Transverse colon (tissue), 4 donors: ENCODE measurements at regions not wholly inside any gene's neighbourhood (a gene's known extent, or its start where the extent isn't known, plus 50 kb on each side); places are given as distances from the start of the nearest gene placed in this dataset.

Source experiments
- DNase-seq: peaks from one replicate; pipeline ENCODE4 v3.0.0-alpha.2; 2019
- H3K27ac ChIP-seq, 4 donors: fragments of 200-600 bp; sonication (generic); 2 replicates each; pipeline ENCODE4 v1.5.1; 2016 to 2018; ENCODE audit warnings: inconsistent platforms in 4 of 4
- H3K27me3 ChIP-seq: fragments of 200-600 bp; sonication (generic); 2 replicates; pipeline ENCODE4 v1.5.1; 2017; ENCODE audit warnings: inconsistent platforms
- H3K36me3 ChIP-seq, 4 donors: fragments of 200-600 bp; sonication (generic); 2 replicates each; pipeline ENCODE4 v1.5.1; 2017 to 2019; ENCODE audit warnings: inconsistent platforms in 4 of 4
- H3K4me1 ChIP-seq, 4 donors: fragments of 200-600 bp; sonication (generic); 2 replicates each; pipeline ENCODE4 v1.5.1; 2017 to 2020; ENCODE audit warnings: inconsistent platforms in 4 of 4
- H3K4me3 ChIP-seq, 4 donors: fragments of 200-600 bp; sonication (generic); 1 replicate in 1 of 4; 2 replicates in 3 of 4; pipeline versions ENCODE4 v1.5.1 to v1.6.1; 2017 to 2019; ENCODE audit warnings: inconsistent platforms in 4 of 4
- H3K9me3 ChIP-seq, 2 donors: fragments of 200-600 bp; sonication (generic); 2 replicates each; pipeline ENCODE4 v1.5.1; 2017 to 2019; ENCODE audit warnings: inconsistent platforms in 2 of 2
- EP300 ChIP-seq: sonication (generic); formaldehyde crosslinking; IDR thresholded peaks from one replicate; pipeline ENCODE4 v1.6.1; 2017; ENCODE audit warnings: antibody characterized with exemption, low read depth
- POLR2A ChIP-seq: fragments of 450-650 bp; IDR thresholded peaks from one replicate; pipeline ENCODE4 v1.6.1; 2016; ENCODE audit warnings: antibody characterized with exemption, mild to moderate bottlenecking, moderate library complexity
- POLR2AphosphoS5 ChIP-seq, 3 donors: sonication (generic); formaldehyde crosslinking; IDR thresholded peaks; one replicate each; pipeline ENCODE4 v1.6.1; 2016; ENCODE audit warnings: antibody characterized with exemption in 3 of 3
- WGBS, 2 donors: methylation state at CpG; one replicate each; pipeline ENCODE4 v1.1.5; 2018; ENCODE audit warnings: low coverage in 1 of 2; 5-methylcytosine and 5-hydroxymethylcytosine counted together
- in situ Hi-C, 4 donors: fragments of 200-750 bp; cut with MboI; loops; one replicate each; pipeline versions ENCODE4 v1.15.0 to v1.15.1; 2017; ENCODE audit warnings: low sequenced_read_pairs in 3 of 4, low pct_ligation_motif_present in 1 of 4, low pct_unique_long_range_greater_than_20kb in 1 of 4
- intact Hi-C: fragments of 100-400 bp; cut with DNase I; formaldehyde crosslinking; loops from one replicate; pipeline ENCODE4 v1.15.1; 2023; ENCODE audit warnings: low total_unique reads
- TF ChIP-seq, protein P1 (sequence below), 5 experiments: fragments of 200-600 bp in 3 of 5; fragments of 450-650 bp in 2 of 5; sonication (generic) in 3 of 5; IDR thresholded peaks; 1 replicate in 2 of 5; 2 replicates in 3 of 5; pipeline ENCODE4 v1.5.1; 2016 to 2017; ENCODE audit warnings: antibody characterized with exemption in 5 of 5, inconsistent platforms in 3 of 5, mild to moderate bottlenecking in 2 of 5, moderate library complexity in 1 of 5

DNA sequence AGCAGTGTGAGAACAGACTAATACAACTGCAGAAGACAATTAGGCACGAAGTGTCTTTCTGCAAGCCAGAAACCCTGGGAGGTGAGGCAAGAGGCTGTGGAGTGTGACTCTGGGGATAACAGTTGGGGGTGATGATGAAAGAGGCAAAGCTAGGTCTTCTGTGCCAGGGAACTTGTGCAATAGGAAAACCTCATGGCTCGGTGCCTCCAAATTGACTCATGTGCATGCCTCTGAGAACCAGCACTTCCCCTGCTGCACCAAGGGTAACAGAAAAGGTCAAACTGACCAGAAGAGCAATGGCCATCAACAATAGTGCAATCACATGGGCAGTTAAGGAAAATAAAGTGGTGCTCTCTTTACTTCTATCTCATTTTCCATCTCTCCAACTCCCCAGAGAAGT lies 136.4 kb downstream of the SCG2 start:
- no peaks in the 10 kb centered on the region for H3K4me1 ChIP-seq
- DNase-seq, result peak; percentile 48
- in situ Hi-C loops (no loop called here), intact Hi-C loops (loop anchor here (2.0 kb wide), 1 partner anchor 47 kb away; no protein-coding TSS in a partner anchor)
- no peaks in the 10 kb centered on the region for H3K9me3 ChIP-seq
- H3K36me3 ChIP-seq, result no peaks in the 10 kb centered on the region
- no peak for TF ChIP-seq POLR2A
- TF ChIP-seq, protein P1, sequence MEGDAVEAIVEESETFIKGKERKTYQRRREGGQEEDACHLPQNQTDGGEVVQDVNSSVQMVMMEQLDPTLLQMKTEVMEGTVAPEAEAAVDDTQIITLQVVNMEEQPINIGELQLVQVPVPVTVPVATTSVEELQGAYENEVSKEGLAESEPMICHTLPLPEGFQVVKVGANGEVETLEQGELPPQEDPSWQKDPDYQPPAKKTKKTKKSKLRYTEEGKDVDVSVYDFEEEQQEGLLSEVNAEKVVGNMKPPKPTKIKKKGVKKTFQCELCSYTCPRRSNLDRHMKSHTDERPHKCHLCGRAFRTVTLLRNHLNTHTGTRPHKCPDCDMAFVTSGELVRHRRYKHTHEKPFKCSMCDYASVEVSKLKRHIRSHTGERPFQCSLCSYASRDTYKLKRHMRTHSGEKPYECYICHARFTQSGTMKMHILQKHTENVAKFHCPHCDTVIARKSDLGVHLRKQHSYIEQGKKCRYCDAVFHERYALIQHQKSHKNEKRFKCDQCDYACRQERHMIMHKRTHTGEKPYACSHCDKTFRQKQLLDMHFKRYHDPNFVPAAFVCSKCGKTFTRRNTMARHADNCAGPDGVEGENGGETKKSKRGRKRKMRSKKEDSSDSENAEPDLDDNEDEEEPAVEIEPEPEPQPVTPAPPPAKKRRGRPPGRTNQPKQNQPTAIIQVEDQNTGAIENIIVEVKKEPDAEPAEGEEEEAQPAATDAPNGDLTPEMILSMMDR (IDR thresholded peaks at IDR 0.05), result no peak
- TF ChIP-seq POLR2AphosphoS5 (IDR thresholded peaks at IDR 0.05), result peak in 2 of 3 donors; percentile 42 to 54
- no peak for TF ChIP-seq EP300
- 59% methylated on average over 2 of the region's 2 CpGs; no CpG with 5 or more reads in 1 of the 2 donors for WGBS, 2 donors
- no peak overlapping the region for H3K27ac ChIP-seq
- no peak overlapping the region for H3K4me3 ChIP-seq
- no peaks in the 10 kb centered on the region for H3K27me3 ChIP-seq

- no peaks in the 10 kb centered on the region for H3K9me3 ChIP-seq
- no peak for DNase-seq
- WGBS, 2 donors, result 19 to 48% methylated on average over 1 to 2 of the region's 2 CpGs
- H3K4me3 ChIP-seq, result no peak overlapping the region
- H3K36me3 ChIP-seq, result no peaks in the 10 kb centered on the region
- no peak overlapping the region for H3K27ac ChIP-seq
- TF ChIP-seq, protein P1 (IDR thresholded peaks at IDR 0.05), result no peak
- TF ChIP-seq POLR2A, result no peak
- no peak for TF ChIP-seq POLR2AphosphoS5 (IDR thresholded peaks at IDR 0.05)
- no peak for TF ChIP-seq EP300
- no peaks in the 10 kb centered on the region for H3K27me3 ChIP-seq
- no peaks in the 10 kb centered on the region for H3K4me1 ChIP-seq
- in situ Hi-C loops (no loop called here), intact Hi-C loops (loop anchor here (2.0 kb wide), 1 partner anchor 48 kb away; no protein-coding TSS in a partner anchor)
Measured at GRCh38 chr2:223467196-223467595, 135.0 kb downstream of the SCG2 start.

DNA sequence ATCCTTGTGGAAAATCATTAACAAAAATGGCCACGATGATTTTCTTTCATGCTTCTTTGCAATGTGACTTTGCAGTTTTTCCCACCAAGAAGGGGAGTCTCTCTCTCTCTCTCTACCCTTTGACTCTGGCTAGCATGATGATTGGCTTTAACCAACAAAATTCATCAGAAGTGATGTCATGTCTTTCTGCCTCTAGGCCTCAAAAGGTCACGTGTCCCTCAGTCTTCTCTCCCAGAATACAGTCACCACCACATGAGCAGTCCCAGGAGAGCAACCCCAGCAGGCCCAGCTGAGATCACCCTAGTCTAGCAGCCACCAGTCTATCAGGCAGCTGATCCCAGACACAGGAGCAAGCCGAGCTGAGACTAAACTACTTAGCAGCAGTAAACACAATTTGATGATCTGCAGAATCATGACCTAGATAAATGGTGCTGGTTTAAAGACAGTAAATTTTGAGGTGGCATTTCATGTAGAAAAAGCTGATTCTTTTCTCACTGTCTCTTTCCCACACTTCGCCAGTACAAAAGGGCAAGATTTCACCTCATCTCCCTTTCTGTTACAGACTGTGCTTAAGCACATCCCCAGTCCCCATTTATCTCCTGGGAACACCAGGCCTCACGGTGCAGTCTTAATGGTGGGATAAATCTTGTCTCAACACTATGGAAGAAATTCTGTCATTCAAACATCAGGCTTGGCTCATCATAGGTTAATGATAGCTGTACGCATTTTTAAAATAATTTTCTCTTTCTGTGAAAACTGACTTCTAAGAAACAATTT lies 132.7 kb downstream of the SCG2 start:
- WGBS, 2 donors, result 60 to 65% methylated on average over 4 to 6 of the region's 6 CpGs
- Histone ChIP-seq H3K27me3 (no peaks in the 10 kb centered on the region), H3K4me3 (no peak overlapping the region), H3K27ac (peak overlapping the region in 1 of 4 donors; percentile 33), H3K9me3 (no peaks in the 10 kb centered on the region), H3K4me1 (no peaks in the 10 kb centered on the region), H3K36me3 (no peaks in the 10 kb centered on the region)
- TF ChIP-seq POLR2AphosphoS5 (IDR thresholded peaks at IDR 0.05) (no peak), EP300 (no peak), POLR2A (no peak)
- TF ChIP-seq, protein P1 (IDR thresholded peaks at IDR 0.05), result no peak
- in situ Hi-C loops (no loop called here), intact Hi-C loops (no loop called here)
- DNase-seq, result peak; percentile 10

DNA sequence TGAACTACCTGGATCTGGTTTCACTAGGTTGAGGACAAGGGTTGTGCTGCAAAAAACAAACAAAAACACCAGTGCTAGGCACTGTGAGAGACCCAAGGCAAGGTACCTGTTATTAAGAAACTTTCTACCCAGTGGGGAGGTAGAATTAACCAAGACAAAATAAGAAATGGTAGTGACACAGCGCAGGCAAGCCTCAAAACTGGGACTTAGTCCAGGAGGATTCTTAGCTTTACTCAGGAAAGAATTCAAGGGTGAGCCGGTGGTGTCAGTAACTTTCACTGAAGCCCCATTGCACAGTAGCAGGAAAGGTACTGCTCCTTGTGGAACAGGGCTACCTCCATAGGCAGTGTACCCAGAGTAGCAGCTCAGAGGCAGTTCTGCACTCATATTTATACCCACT lies 131.6 kb downstream of the SCG2 start:
- no peaks in the 10 kb centered on the region for H3K27me3 ChIP-seq
- H3K4me3 ChIP-seq, result no peak overlapping the region
- no peak overlapping the region for H3K27ac ChIP-seq
- no peaks in the 10 kb centered on the region for H3K4me1 ChIP-seq
- WGBS, 2 donors, result 0 to 34% methylated on average over 1 to 2 of the region's 2 CpGs
- intact Hi-C loops (no loop called here), in situ Hi-C loops (no loop called here)
- no peak for TF ChIP-seq EP300
- H3K36me3 ChIP-seq, result no peaks in the 10 kb centered on the region
- H3K9me3 ChIP-seq, result no peaks in the 10 kb centered on the region
- no peak for DNase-seq
